Right lobe of liver (tissue), 6 donors: ENCODE measurements at regions not wholly inside any gene's neighbourhood (a gene's known extent, or its start where the extent isn't known, plus 50 kb on each side); places are given as distances from the start of the nearest gene placed in this dataset.

ENCODE experiments used
- ATAC-seq, 4 donors: fragments of 200-7000 bp; cut with Tn5 transposase; one replicate each; pipeline ENCODE4 v1.9.1; 2020; ENCODE audit warnings: mild to moderate bottlenecking in 4 of 4, moderate library complexity in 4 of 4
- DNase-seq, 3 donors: peaks; one replicate each; pipeline ENCODE4 v3.0.0-alpha.2; 2020
- H3K27ac ChIP-seq, 3 donors: fragments of 200-600 bp; one replicate each; pipeline ENCODE4 v1.8.0; 2022
- H3K27me3 ChIP-seq, 2 donors: fragments of 200-600 bp; one replicate each; pipeline ENCODE4 v1.8.0; 2022
- H3K36me3 ChIP-seq, 4 donors: fragments of 200-600 bp; sonication (generic) in 1 of 4; one replicate each; pipeline versions ENCODE4 v1.5.1 to v1.8.0; 2017 to 2022; ENCODE audit warnings: control low read depth in 1 of 4
- H3K4me1 ChIP-seq, 4 donors: fragments of 200-600 bp; sonication (generic) in 1 of 4; one replicate each; pipeline versions ENCODE4 v1.5.1 to v1.8.0; 2017 to 2022; ENCODE audit warnings: control low read depth in 1 of 4
- H3K4me3 ChIP-seq, 3 donors: fragments of 200-600 bp; one replicate each; pipeline ENCODE4 v1.8.0; 2022
- H3K9me3 ChIP-seq, 4 donors: fragments of 200-600 bp; sonication (generic) in 1 of 4; one replicate each; pipeline versions ENCODE4 v1.5.1 to v1.8.0; 2017 to 2022; ENCODE audit warnings: control low read depth in 1 of 4
- POLR2A ChIP-seq: fragments of 450-650 bp; IDR thresholded peaks from one replicate; pipeline ENCODE4 v1.6.1; 2017; ENCODE audit warnings: antibody characterized with exemption, mild to moderate bottlenecking
- WGBS: methylation state at CpG from one replicate; pipeline ENCODE4 v1.1.6; 2018; ENCODE audit warnings: low coverage, low lambda C conversion rate; ENCODE audit not compliant: insufficient coverage; ENCODE audit errors: missing lambda C conversion rate; 5-methylcytosine and 5-hydroxymethylcytosine counted together
- intact Hi-C, 2 donors: fragments of 100-400 bp; cut with DNase I; formaldehyde crosslinking; loops; one replicate each; pipeline versions ENCODE4 v1.11.2 to v1.14.1; 2022
- TF ChIP-seq, protein P1 (sequence below), 4 donors: fragments of 200-600 bp in 3 of 4; fragments of 450-650 bp in 1 of 4; IDR thresholded peaks; one replicate each; pipeline versions ENCODE4 v1.5.1 to v1.8.0; 2016 to 2022; ENCODE audit warnings: antibody characterized with exemption in 4 of 4, mild to moderate bottlenecking in 2 of 4
- donor health status: DM: no; HTN: yes; CAD: no.
- donor health status: DM: no; HTN: no; CAD: no.
- donor health status: DM: no; HTN: no; CAD: no.
- donor health status: DM: no; HTN: yes; CAD: no.
- donor health status: DM: no; HTN: yes; CAD: no.

- 64% methylated on average over 3 of the region's 3 CpGs for WGBS
- Histone ChIP-seq H3K9me3 (no peaks in the 10 kb centered on the region), H3K36me3 (no peaks in the 10 kb centered on the region), H3K27me3 (no peaks in the 10 kb centered on the region), H3K4me3 (no peak overlapping the region), H3K4me1 (no peaks in the 10 kb centered on the region), H3K27ac (no peak overlapping the region)
- TF ChIP-seq POLR2A: no peak
- TF ChIP-seq, protein P1, sequence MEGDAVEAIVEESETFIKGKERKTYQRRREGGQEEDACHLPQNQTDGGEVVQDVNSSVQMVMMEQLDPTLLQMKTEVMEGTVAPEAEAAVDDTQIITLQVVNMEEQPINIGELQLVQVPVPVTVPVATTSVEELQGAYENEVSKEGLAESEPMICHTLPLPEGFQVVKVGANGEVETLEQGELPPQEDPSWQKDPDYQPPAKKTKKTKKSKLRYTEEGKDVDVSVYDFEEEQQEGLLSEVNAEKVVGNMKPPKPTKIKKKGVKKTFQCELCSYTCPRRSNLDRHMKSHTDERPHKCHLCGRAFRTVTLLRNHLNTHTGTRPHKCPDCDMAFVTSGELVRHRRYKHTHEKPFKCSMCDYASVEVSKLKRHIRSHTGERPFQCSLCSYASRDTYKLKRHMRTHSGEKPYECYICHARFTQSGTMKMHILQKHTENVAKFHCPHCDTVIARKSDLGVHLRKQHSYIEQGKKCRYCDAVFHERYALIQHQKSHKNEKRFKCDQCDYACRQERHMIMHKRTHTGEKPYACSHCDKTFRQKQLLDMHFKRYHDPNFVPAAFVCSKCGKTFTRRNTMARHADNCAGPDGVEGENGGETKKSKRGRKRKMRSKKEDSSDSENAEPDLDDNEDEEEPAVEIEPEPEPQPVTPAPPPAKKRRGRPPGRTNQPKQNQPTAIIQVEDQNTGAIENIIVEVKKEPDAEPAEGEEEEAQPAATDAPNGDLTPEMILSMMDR (IDR thresholded peaks at IDR 0.05): no peak
- DNase-seq: no peak
- no peak for ATAC-seq
- intact Hi-C loops: no loop called here
These were observed 232.0 kb upstream of the CEP162 start for GRCh38 chr6:84459401-84459800.

GRCh38 chr6:84458271-84458670 lies 230.8 kb upstream of the CEP162 start:
- Histone ChIP-seq H3K4me1 (no peaks in the 10 kb centered on the region), H3K27me3 (no peaks in the 10 kb centered on the region), H3K27ac (no peak overlapping the region), H3K36me3 (no peaks in the 10 kb centered on the region), H3K4me3 (no peak overlapping the region), H3K9me3 (no peaks in the 10 kb centered on the region)
- WGBS: 86% methylated on average over 3 of the region's 3 CpGs
- intact Hi-C loops: no loop called here
- ATAC-seq (no peak), DNase-seq (no peak)
- TF ChIP-seq, protein P1 (IDR thresholded peaks at IDR 0.05): no peak
- TF ChIP-seq POLR2A: no peak

GRCh38 chr6:84457276-84457675 lies 229.8 kb upstream of the CEP162 start:
- 37% methylated on average over 3 of the region's 3 CpGs for WGBS
- H3K4me1 ChIP-seq: no peaks in the 10 kb centered on the region
- no peak for TF ChIP-seq POLR2A
- TF ChIP-seq, protein P1 (IDR thresholded peaks at IDR 0.05): no peak
- intact Hi-C loops: no loop called here
- no peaks in the 10 kb centered on the region for H3K27me3 ChIP-seq
- no peak overlapping the region for H3K27ac ChIP-seq
- ATAC-seq (no peak), DNase-seq (no peak)
- no peaks in the 10 kb centered on the region for H3K9me3 ChIP-seq
- H3K4me3 ChIP-seq: no peak overlapping the region
- H3K36me3 ChIP-seq: no peaks in the 10 kb centered on the region

DNA sequence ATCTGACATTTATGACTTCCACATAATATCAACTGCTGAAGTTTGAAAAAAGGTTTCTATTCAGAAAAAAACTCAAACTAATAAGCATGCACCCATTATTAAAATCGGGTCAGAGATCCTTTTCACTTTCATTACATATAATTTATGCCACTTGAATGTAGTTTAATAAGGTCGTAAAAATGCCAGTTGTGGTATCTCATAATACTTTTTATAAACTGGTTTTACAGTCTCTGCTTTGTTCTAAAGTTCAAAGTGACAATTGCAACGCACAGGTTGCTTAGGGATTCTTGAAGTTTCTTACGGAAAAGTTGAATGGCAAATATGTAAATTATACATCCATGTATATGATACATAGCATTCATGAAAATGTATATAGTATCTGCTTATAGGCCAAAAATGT lies 229.4 kb upstream of the CEP162 start:
- DNase-seq (no peak), ATAC-seq (no peak)
- Histone ChIP-seq H3K4me1 (no peaks in the 10 kb centered on the region), H3K27me3 (no peaks in the 10 kb centered on the region), H3K36me3 (no peaks in the 10 kb centered on the region), H3K27ac (no peak overlapping the region), H3K9me3 (no peaks in the 10 kb centered on the region), H3K4me3 (no peak overlapping the region)
- intact Hi-C loops: no loop called here
- TF ChIP-seq, protein P1 (IDR thresholded peaks at IDR 0.05): no peak
- no peak for TF ChIP-seq POLR2A
- WGBS: 79% methylated on average over 4 of the region's 4 CpGs

- no peak overlapping the region for H3K4me3 ChIP-seq
- no peaks in the 10 kb centered on the region for H3K27me3 ChIP-seq
- no peaks in the 10 kb centered on the region for H3K9me3 ChIP-seq
- no peak overlapping the region for H3K27ac ChIP-seq
- intact Hi-C loops: no loop called here
- H3K36me3 ChIP-seq: no peaks in the 10 kb centered on the region
- no peak for DNase-seq
- TF ChIP-seq POLR2A: no peak
- TF ChIP-seq, protein P1 (IDR thresholded peaks at IDR 0.05): no peak
- H3K4me1 ChIP-seq: no peaks in the 10 kb centered on the region
- WGBS: 53% methylated on average over 3 of the region's 3 CpGs
- ATAC-seq: no peak
These were observed 228.1 kb upstream of the CEP162 start for GRCh38 chr6:84455511-84456029.
